ENCODE measurements at regions not wholly inside any gene's neighbourhood (a gene's known extent, or its start where the extent isn't known, plus 50 kb on each side); places are given as distances from the start of the nearest gene placed in this dataset.

GRCh38 chr12:97118796-97119375 lies 211.8 kb downstream of the NEDD1 start:
- Histone ChIP-seq H3K27ac (ENCODE audit: insufficient read depth, low read depth, low read length) (no peak overlapping the region), H3K27me3 (ENCODE audit: control insufficient read depth in 2 of 2, insufficient read depth in 2 of 2, low read length in 2 of 2) (no peaks in the 10 kb centered on the region), H2AFZ (ENCODE audit: low read depth, low read length) (no peak overlapping the region), H3K4me1 (ENCODE audit: control insufficient read depth, extremely low read depth, insufficient read depth, low read length) (no peaks in the 10 kb centered on the region), H3K9me1 (replicated peaks; ENCODE audit: control insufficient read depth, extremely low read depth, insufficient read depth, low read length) (no peaks in the 10 kb centered on the region), H3K36me3 (ENCODE audit: control insufficient read depth in 2 of 2, extremely low read depth in 1 of 2, insufficient read depth in 2 of 2, low read length in 2 of 2) (no peaks in the 10 kb centered on the region), H3K9ac (replicated peaks; ENCODE audit: extremely low read depth, insufficient read depth, low read length) (no peak overlapping the region), H3K79me2 (ENCODE audit: control insufficient read depth, insufficient read depth, low read length) (no peaks in the 10 kb centered on the region), H3K4me2 (ENCODE audit: insufficient read depth, low read length) (no peak overlapping the region), H3K4me3 (replicated peaks in 1 of 3; ENCODE audit: insufficient read depth in 1 of 3, low read depth in 1 of 3, low read length in 3 of 3) (no peak overlapping the region), H3K9me3 (replicated peaks; ENCODE audit: control insufficient read depth, insufficient read depth, low read length) (no peaks in the 10 kb centered on the region), H4K20me1 (replicated peaks; ENCODE audit: control insufficient read depth, extremely low read depth, insufficient read depth, low read length) (no peaks in the 10 kb centered on the region)
- ChIA-PET POLR2A (no interaction called here), CTCF (no interaction called here)
- DNase-seq (ENCODE audit: low read depth, low spot score) (no peak), FAIRE-seq (no peak)
- no TSS peak for BruUV-seq (replicated peaks)
- TF ChIP-seq MAX (IDR thresholded peaks at IDR 0.05; ENCODE audit: insufficient read depth, insufficient read length), result no peak
- no peak for TF ChIP-seq JUN (IDR thresholded peaks at IDR 0.05; ENCODE audit: borderline replicate concordance, insufficient read depth, insufficient read length, low read depth)
- no peak for TF ChIP-seq MYC (IDR thresholded peaks at IDR 0.05; ENCODE audit: low read depth, low read length)
- TF ChIP-seq FOS (IDR thresholded peaks at IDR 0.05; ENCODE audit: borderline replicate concordance, insufficient read depth, low read length), result no peak
- no peak for TF ChIP-seq CTCF (IDR thresholded peaks at IDR 0.05; ENCODE audit: extremely low read depth in 1 of 2, insufficient read depth in 1 of 2, low read depth in 1 of 2, low read length in 2 of 2)
- no peak for TF ChIP-seq EZH2 (IDR thresholded peaks at IDR 0.05; ENCODE audit: borderline replicate concordance, low read depth, low read length, severe bottlenecking)
- TF ChIP-seq GATA2 (IDR thresholded peaks at IDR 0.05; ENCODE audit: insufficient read depth, insufficient read length, low read depth, low read length), result no peak
- no peak for TF ChIP-seq POLR2A (IDR thresholded peaks at IDR 0.05; ENCODE audit: low read depth, low read length)
- TF ChIP-seq POLR2AphosphoS5 (IDR thresholded peaks at IDR 0.05; ENCODE audit: insufficient read depth, low read depth, low read length), result no peak
- dilution Hi-C loops (cut with MboI; ENCODE audit: extremely low pct_ligation_motif_present, low sequenced_read_pairs), result no loop called here
- intact Hi-C loops (cut with micrococcal nuclease), result no loop called here
